ENCODE measurements at regions not wholly inside any gene's neighbourhood (a gene's known extent, or its start where the extent isn't known, plus 50 kb on each side); places are given as distances from the start of the nearest gene placed in this dataset.
"Not testable (repeated sequence)": the region's sequence is repeated elsewhere in the genome, so short reads cannot be mapped to it uniquely, and the experiment has no call there.

DNA sequence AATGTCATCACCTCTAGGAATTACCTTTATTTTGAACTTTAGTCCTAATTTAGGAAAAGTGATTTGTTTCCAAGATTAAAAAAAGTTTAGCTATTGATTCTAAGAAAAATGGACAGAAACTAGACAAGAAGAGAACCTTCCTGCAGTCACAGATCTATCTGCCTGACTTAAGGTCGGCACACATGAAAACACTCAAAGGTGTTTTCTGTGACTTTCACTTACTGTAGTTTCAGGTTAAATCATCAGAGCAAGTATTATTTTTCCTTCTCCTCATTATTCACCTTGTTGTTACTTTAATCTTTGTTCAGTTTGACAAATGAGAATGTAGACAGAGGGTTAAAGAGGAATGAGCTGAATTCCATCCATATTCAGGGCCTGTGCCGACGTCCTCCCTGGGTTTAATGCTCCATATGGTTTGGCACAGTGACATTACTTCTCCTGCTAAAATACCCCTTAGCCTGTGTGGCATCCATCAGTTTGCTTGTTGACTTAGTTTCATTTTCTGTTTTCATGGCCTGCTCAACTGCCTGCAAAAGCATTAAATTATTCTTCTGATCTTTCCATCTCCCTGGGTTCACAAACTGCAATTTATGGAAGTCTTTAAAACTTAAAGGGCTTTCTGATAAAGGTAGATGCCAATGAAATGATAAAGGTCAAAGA lies 352.7 kb downstream of the NKX6-1 start:
- no peak for DNase-seq (ENCODE audit: low read depth, low spot score)
- H3K4me3 ChIP-seq (ENCODE audit: low read depth, low read length) = no peak overlapping the region
- in situ Hi-C loops (cut with HindIII; ENCODE audit: low sequenced_read_pairs) = no loop called here
- TF ChIP-seq, protein P1, sequence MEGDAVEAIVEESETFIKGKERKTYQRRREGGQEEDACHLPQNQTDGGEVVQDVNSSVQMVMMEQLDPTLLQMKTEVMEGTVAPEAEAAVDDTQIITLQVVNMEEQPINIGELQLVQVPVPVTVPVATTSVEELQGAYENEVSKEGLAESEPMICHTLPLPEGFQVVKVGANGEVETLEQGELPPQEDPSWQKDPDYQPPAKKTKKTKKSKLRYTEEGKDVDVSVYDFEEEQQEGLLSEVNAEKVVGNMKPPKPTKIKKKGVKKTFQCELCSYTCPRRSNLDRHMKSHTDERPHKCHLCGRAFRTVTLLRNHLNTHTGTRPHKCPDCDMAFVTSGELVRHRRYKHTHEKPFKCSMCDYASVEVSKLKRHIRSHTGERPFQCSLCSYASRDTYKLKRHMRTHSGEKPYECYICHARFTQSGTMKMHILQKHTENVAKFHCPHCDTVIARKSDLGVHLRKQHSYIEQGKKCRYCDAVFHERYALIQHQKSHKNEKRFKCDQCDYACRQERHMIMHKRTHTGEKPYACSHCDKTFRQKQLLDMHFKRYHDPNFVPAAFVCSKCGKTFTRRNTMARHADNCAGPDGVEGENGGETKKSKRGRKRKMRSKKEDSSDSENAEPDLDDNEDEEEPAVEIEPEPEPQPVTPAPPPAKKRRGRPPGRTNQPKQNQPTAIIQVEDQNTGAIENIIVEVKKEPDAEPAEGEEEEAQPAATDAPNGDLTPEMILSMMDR (IDR thresholded peaks at IDR 0.05; ENCODE audit: low read depth, low read length) = no peak

DNA sequence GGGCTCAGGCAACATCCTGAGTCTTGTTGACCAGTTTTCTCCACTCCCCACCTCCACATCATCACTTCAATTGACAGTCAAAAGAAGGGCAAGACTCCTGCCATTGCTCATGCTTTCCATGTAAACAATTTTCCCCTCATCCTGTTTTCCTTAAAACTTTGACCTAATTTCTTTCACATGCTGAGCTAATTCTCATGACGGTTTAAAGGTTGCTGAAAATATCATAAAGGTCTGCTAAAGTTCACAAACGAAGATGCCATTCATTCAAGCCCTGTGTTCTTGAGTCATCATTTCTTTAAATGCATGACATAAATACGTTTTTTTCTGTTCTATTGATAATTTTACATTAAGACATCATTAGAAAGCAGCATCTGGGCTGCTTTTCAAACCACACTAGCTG lies 353.9 kb downstream of the NKX6-1 start:
- in situ Hi-C loops (cut with HindIII; ENCODE audit: low sequenced_read_pairs) = no loop called here
- H3K4me3 ChIP-seq (ENCODE audit: low read depth, low read length) = no peak overlapping the region
- TF ChIP-seq, protein P1 (IDR thresholded peaks at IDR 0.05; ENCODE audit: low read depth, low read length) = no peak
- no peak for DNase-seq (ENCODE audit: low read depth, low spot score)

DNA sequence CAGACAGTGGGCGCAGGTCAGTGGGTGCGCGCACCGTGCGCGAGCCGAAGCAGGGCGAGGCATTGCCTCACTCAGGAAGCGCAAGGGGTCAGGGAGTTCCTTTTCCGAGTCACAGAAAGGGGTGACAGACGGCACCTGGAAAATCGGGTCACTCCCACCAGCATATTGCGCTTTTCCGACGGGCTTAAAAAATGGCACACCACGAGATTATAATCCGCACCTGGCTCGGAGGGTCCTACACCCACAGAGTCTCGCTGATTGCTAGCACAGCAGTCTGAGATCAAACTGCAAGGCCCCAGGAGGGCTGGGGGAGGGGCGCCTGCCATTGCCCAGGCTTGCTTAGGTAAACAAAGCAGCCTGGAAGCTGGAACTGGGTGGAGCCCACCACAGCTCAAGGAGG lies 372.2 kb downstream of the NKX6-1 start:
- in situ Hi-C loops (cut with HindIII; ENCODE audit: low sequenced_read_pairs); H3K4me3 ChIP-seq (ENCODE audit: low read depth, low read length); DNase-seq (ENCODE audit: low read depth, low spot score): not testable (repeated sequence)

DNA sequence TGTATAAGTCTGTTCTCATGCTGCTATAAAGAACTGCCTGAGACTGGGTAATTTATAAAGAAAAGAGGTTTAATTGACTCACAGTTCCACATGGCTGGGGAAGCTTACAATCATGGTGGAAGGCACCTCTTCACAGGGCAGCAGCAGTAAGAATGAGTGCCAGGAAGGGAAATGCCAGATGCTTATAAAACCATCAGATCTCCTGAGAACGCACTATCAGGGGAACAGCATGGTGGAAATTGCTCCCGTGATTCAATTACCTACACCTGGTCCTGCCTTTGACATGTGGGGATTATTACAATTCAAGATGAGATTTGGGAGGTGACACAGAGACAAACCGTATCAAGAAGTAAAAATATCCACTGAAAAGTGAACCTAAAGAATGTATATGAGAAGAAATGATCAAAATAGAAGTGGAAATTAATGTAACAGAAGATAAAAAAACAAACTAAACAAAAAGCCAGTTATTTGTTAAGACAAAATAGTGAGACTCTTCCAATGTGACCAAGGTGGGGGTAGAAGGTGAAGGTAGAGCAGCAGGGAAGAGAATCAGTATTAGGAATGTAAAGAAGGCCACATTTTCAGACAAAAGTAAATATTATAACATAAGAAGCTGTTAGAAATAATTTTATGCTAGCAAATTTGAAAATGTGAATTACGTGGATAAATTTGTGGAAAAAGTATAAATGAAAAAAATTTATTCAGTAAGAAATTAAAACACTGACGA lies 372.9 kb downstream of the NKX6-1 start:
- DNase-seq (ENCODE audit: low read depth, low spot score) = no peak
- TF ChIP-seq, protein P1 (IDR thresholded peaks at IDR 0.05; ENCODE audit: low read depth, low read length) = no peak
- in situ Hi-C loops (cut with HindIII; ENCODE audit: low sequenced_read_pairs) = no loop called here
- no peak overlapping the region for H3K4me3 ChIP-seq (ENCODE audit: low read depth, low read length)

DNA sequence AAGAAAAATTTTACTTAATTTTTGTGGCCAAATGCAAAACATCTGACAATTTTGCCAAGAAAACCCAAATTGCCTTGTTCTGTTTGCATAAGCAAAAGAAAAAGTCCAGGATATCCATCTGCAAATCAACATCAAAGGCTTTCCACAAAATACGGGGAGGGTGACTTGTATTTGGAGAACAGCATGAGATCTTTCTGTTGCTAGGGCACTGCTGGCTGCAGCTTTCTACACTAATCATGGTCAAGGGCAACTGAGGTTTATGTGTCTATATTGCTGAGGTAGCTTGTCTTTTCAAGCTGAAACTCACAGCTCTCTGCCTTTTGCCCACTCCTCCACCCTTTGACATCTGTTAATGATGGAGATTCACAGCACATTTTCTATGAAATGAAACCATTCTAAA lies 389.1 kb downstream of the NKX6-1 start:
- H3K4me3 ChIP-seq (ENCODE audit: low read depth, low read length) = no peak overlapping the region
- TF ChIP-seq, protein P1 (IDR thresholded peaks at IDR 0.05; ENCODE audit: low read depth, low read length) = no peak
- DNase-seq (ENCODE audit: low read depth, low spot score) = no peak
- in situ Hi-C loops (cut with HindIII; ENCODE audit: low sequenced_read_pairs) = no loop called here

DNA sequence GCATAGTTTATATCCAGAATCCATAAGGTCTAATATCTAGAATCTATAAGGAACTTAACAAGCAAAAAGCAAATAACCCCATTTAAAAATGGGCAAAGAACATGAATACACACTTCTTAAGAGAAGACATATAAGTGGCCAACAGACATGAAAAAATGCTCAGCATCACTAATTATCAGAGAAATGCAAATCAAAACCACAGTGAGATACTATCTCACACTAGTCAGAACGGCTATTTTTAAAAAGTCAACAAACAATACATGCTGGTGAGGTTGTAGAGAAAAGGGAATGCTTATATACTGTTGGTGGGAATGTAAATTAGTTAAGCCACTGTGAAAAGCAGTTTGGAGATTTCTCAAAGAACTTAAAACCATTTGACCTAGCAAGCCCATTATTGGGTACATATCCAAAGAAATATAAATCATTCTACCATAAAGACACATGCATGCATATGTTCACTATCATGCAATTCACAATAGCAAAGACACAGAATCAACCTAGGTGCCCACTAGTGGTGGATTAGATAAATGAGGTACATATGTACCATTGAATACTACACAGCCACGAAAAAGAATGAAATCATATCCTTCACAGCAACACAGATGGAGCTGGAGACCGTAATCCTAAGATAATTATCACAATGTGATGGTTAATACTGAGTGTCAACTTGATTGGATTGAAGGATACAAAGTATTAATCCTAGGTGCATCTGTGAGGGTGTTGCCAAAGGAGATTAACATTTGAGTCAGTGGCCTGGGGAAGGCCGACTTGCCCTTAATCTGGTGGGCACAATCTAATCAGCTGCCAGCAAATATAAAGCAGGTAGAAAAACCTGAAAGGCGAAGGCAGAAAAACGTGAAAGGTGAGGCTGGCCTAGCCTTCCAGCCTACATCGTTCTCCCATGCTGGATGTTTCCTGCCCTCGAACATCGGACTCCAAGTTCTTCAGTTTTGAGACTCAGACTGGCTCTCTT lies 397.2 kb downstream of the NKX6-1 start:
- H3K4me3 ChIP-seq (ENCODE audit: low read depth, low read length); DNase-seq (ENCODE audit: low read depth, low spot score); in situ Hi-C loops (cut with HindIII; ENCODE audit: low sequenced_read_pairs): not testable (repeated sequence)

DNA sequence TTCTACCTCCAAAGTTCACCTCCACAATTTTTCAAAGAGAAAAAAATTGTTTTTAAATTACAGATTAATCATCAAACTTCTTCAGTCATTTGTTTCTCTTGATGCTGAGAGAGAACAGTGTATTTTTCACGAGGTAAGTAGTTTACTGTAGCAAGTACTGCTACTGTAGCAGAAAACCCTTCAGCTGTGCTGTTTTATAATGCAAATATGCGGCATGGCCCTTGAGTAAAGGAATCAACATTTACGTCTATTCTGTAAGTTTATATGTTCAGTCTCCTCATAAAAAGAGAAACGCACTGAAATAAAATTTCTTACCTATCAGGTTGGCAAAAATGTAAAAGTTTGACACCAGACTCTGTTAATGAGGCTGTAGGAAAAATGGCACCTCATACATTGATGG lies 399.0 kb downstream of the NKX6-1 start:
- TF ChIP-seq, protein P1 (IDR thresholded peaks at IDR 0.05; ENCODE audit: low read depth, low read length) = no peak
- H3K4me3 ChIP-seq (ENCODE audit: low read depth, low read length) = no peak overlapping the region
- in situ Hi-C loops (cut with HindIII; ENCODE audit: low sequenced_read_pairs) = no loop called here
- no peak for DNase-seq (ENCODE audit: low read depth, low spot score)
